GM18505 (cell line): ENCODE measurements at regions not wholly inside any gene's neighbourhood (a gene's known extent, or its start where the extent isn't known, plus 50 kb on each side); places are given as distances from the start of the nearest gene placed in this dataset.

ENCODE experiments used
- ATAC-seq: cut with Tn5 transposase; IDR thresholded peaks from one replicate; pipeline ENCODE4 v1.9.1; 2021; ENCODE audit not compliant: unreplicated experiment
- POLR2A ChIP-seq: IDR thresholded peaks from 4 replicates; pipeline ENCODE4 v1.6.1; 2011; ENCODE audit warnings: borderline replicate concordance; ENCODE audit not compliant: insufficient read depth, insufficient read length; ENCODE audit errors: extremely low read depth

DNA sequence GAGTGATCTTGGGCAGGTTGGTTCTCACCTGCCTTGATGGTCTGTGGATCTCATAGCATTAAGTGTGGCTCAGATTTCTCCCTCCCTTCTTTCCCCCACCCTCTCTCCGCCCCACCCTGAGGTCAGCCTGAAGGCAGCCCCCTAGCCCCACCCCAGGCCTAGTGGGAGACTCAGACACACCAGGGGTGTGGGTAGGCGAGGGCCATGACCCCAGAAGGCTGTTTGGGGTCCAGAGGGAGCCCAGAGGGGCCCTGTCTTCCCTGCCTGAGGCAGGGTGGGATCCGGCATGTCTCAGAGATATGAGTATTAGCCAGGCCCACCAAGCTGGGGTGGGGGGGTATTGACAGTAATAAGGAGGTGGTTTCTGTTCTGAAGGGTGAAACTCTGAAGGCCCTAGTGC is 160.5 kb downstream of the GLI2 start:
- no peak for TF ChIP-seq POLR2A
- no peak for ATAC-seq

GRCh38 chr2:120896901-120897300 is 161.2 kb downstream of the GLI2 start:
- ATAC-seq = no peak
- TF ChIP-seq POLR2A = no peak

GRCh38 chr2:120897399-120897798 is 161.7 kb downstream of the GLI2 start:
- no peak for ATAC-seq

DNA sequence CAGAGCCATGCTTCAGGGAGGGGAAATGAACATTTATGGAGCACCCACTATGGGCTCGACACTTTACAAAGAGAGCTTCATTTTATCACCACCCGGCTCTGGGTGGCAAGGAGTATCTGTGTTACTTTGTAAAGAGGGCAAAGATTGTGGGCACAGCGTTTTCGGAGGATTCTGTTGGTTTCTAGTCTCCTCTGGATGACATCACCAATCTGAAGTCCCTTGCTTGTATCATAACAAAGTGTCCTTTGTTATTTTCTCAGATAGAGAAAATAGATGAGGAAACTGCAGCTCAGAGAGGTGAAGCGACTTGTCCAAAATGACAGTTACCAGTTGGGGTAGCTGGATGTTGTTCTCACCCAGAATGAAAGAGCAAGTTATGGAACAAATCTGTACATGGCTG is 162.8 kb downstream of the GLI2 start:
- no peak for ATAC-seq

More at GRCh38 chr2:120897399-120897798, 161.7 kb downstream of the GLI2 start:
- no peak for TF ChIP-seq POLR2A

DNA sequence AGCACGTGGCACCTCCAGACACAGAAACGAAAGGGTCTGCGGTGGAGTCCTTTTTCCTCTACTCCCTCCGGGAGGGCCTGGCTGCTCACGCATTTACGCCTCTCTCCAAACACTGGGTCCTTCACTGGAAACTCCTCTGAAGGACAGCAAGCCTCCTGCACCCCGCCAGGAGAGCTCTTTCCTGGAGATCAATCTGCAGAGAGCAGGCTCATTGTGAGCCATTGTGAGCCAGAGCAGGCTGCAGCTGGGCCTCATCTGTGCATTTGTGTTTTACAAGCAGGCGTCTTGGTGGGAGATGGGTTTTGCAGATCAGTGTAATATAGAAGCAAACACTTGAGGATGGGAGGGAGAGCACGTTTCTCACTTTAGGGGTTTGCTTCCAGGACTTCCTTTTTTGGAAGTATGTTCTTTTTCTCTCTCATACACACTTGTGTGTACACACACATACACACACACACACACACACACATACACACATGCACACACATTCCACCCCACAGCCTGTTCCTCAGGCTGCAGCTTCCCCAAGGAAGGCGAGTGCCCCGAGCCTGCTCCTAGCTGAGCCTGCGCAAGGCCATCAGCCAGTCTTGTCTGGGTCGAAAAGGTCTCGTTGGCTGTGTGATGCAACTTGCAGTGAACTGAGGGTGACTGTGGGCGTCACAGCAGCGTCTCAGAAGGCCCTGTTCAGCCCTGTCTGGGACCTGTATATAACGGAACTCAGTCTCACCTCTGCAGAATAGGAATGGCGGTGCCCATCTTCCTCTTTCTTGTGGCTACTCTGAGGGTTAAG is 163.5 kb downstream of the GLI2 start:
- TF ChIP-seq POLR2A = no peak
- no peak for ATAC-seq

More for the DNA sequence above, 162.8 kb downstream of the GLI2 start:
- TF ChIP-seq POLR2A = no peak

- TF ChIP-seq POLR2A = no peak
These were observed 164.1 kb downstream of the GLI2 start for GRCh38 chr2:120899771-120900170.

GRCh38 chr2:120901201-120901600 is 165.5 kb downstream of the GLI2 start:
- ATAC-seq = no peak
- no peak for TF ChIP-seq POLR2A

More at GRCh38 chr2:120899771-120900170, 164.1 kb downstream of the GLI2 start:
- no peak for ATAC-seq

- no peak for ATAC-seq
- no peak for TF ChIP-seq POLR2A
These were observed 166.9 kb downstream of the GLI2 start for GRCh38 chr2:120902592-120902991.

DNA sequence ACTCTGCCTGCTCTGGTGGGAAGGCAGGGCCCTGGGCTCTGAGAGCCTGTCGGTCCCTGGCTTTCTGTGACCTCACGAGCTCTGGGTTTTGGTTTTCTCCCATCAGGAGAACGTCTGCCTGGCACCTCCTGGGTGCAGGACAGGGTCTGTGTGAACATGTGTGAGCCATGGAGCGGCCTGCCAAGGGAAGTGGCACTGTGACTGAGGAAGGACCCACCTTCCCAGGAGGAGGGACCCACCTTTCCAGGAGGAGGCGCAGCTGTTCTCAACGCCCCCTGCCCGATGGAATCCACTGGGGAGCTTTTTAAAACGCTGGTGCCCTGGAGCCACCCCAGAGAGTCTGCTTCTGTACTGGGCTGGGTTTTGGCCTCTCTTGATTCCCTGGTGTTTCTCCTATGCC is 168.7 kb downstream of the GLI2 start:
- no peak for TF ChIP-seq POLR2A
- ATAC-seq = no peak

GRCh38 chr2:120904830-120905234 is 169.2 kb downstream of the GLI2 start:
- TF ChIP-seq POLR2A = no peak
- ATAC-seq = no peak

- ATAC-seq = no peak
- no peak for TF ChIP-seq POLR2A
These were observed 169.6 kb downstream of the GLI2 start for GRCh38 chr2:120905298-120905697.

GRCh38 chr2:120905824-120906571 is 170.3 kb downstream of the GLI2 start:
- no peak for TF ChIP-seq POLR2A
- ATAC-seq = no peak

DNA sequence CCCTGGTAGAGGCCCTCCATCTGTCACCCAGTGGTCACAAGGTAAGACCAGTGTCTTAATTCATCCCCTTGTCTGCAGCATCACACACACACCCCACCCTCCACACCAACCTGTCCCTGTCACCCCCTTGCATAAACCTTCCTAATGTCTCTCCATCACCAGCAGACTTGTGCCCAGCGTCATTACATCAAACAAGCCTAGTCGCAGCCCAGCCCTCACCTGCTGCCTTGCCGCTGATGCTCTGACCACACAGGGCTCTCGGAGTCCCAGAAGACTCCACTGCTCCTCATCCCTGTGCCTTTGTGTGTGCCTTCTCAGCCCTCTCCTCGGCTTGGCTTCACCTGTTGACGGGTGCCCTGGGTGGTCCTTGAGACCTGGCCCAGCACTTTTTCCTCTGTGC is 171.2 kb downstream of the GLI2 start:
- ATAC-seq = no peak
- TF ChIP-seq POLR2A = no peak

- no peak for ATAC-seq
- TF ChIP-seq POLR2A = no peak
These were observed 172.2 kb downstream of the GLI2 start for GRCh38 chr2:120907822-120908221.
